ENCODE measurements at regions not wholly inside any gene's neighbourhood (a gene's known extent, or its start where the extent isn't known, plus 50 kb on each side); places are given as distances from the start of the nearest gene placed in this dataset.

DNA sequence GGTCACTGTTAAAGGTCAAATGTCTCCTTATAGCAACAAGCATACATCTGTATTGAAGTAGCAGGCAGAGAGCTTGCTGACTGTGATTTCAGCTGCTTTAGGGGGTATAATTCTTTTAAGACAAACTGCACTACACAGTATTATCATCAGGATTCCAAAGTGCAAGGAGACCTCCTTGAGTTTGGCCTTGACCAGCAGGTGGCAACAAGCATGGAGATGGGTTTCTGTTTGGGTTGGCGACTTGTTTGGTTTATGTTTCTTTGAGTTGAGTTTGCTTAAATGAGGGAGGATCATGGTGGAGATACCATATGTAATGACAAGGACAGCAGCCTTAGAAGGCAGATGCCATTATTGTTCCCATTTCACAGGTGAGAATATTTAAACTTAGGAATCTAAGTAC, 681.0 kb upstream of the ID2 start:
- H3K36me3 ChIP-seq = no peaks in the 10 kb centered on the region
- H3K4me3 ChIP-seq (replicated peaks in 1 of 3) = no peak overlapping the region
- H3K27ac ChIP-seq = no peak overlapping the region
- TF ChIP-seq POLR2A (IDR thresholded peaks at IDR 0.05) = no peak
- TF ChIP-seq, protein P1, sequence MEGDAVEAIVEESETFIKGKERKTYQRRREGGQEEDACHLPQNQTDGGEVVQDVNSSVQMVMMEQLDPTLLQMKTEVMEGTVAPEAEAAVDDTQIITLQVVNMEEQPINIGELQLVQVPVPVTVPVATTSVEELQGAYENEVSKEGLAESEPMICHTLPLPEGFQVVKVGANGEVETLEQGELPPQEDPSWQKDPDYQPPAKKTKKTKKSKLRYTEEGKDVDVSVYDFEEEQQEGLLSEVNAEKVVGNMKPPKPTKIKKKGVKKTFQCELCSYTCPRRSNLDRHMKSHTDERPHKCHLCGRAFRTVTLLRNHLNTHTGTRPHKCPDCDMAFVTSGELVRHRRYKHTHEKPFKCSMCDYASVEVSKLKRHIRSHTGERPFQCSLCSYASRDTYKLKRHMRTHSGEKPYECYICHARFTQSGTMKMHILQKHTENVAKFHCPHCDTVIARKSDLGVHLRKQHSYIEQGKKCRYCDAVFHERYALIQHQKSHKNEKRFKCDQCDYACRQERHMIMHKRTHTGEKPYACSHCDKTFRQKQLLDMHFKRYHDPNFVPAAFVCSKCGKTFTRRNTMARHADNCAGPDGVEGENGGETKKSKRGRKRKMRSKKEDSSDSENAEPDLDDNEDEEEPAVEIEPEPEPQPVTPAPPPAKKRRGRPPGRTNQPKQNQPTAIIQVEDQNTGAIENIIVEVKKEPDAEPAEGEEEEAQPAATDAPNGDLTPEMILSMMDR (IDR thresholded peaks at IDR 0.05) = peak in 1 of 6 experiments; percentile 8
- H3K4me1 ChIP-seq = no peaks in the 10 kb centered on the region
- no peak for DNase-seq
- WGBS, 2 donors = 94 to 100% methylated on average over 1 of the region's 1 CpG
- no peaks in the 10 kb centered on the region for H3K9me3 ChIP-seq
- H3K27me3 ChIP-seq = no peaks in the 10 kb centered on the region
- intact Hi-C loops (cut with DNase I) = no loop called here

DNA sequence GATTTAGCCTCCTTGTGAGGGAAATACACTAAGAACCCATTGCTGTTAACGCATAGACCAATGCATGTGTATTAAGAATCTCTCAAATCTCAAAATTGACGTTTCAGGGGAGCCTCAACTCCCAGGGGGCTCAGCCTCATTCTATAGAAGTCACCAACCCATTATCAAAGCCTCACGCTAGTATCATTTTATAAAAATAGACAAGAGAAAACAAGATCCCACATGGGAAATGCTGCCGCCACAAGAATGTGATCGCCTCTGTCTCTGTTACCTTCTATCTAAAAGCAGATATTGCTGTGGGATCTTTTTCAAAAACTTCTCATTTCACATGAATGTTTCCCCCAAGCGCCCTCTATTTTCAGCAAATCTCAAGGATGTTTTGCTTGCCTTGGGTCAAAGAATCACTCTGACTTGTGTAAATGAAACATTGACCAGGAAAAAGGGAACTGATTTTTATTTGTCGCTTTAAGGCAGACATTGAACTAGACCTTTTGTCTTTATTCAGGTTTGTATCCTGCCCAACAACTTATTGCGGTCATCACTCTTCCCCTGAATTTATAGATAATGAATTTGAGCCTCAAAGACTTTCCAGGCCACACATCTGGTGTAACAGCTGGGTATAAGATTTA, 679.0 kb upstream of the ID2 start:
- no peak for DNase-seq
- Histone ChIP-seq H3K36me3 (no peaks in the 10 kb centered on the region), H3K9me3 (no peaks in the 10 kb centered on the region), H3K4me1 (no peaks in the 10 kb centered on the region), H3K27me3 (no peaks in the 10 kb centered on the region), H3K27ac (peak overlapping the region in 1 of 3 donors; percentile 57), H3K4me3 (replicated peaks in 1 of 3) (no peak overlapping the region)
- WGBS, 2 donors = 87 to 90% methylated on average over 8 of the region's 8 CpGs
- TF ChIP-seq, protein P1 (IDR thresholded peaks at IDR 0.05) = no peak
- no peak for TF ChIP-seq POLR2A (IDR thresholded peaks at IDR 0.05)
- intact Hi-C loops (cut with DNase I) = no loop called here

- WGBS, 2 donors = 83 to 85% methylated on average over 13 of the region's 13 CpGs
- Histone ChIP-seq H3K4me1 (no peaks in the 10 kb centered on the region), H3K27me3 (no peaks in the 10 kb centered on the region), H3K36me3 (no peaks in the 10 kb centered on the region), H3K27ac (peak overlapping the region in 2 of 3 donors; percentile 42 to 57), H3K9me3 (no peaks in the 10 kb centered on the region), H3K4me3 (replicated peaks in 1 of 3) (no peak overlapping the region)
- TF ChIP-seq, protein P1 (IDR thresholded peaks at IDR 0.05) = no peak
- TF ChIP-seq POLR2A (IDR thresholded peaks at IDR 0.05) = no peak
- intact Hi-C loops (cut with DNase I) = no loop called here
- DNase-seq = peak; percentile 8 to 20
These were observed 678.3 kb upstream of the ID2 start for GRCh38 chr2:8003462-8004075.

- Histone ChIP-seq H3K27me3 (no peaks in the 10 kb centered on the region), H3K9me3 (no peaks in the 10 kb centered on the region), H3K4me1 (no peaks in the 10 kb centered on the region), H3K27ac (peak overlapping the region in 2 of 3 donors; percentile 15 to 42), H3K36me3 (no peaks in the 10 kb centered on the region), H3K4me3 (replicated peaks in 1 of 3) (no peak overlapping the region)
- intact Hi-C loops (cut with DNase I) = no loop called here
- TF ChIP-seq POLR2A (IDR thresholded peaks at IDR 0.05) = no peak
- TF ChIP-seq, protein P1 (IDR thresholded peaks at IDR 0.05) = no peak
- DNase-seq = no peak
- WGBS, 2 donors = 55 to 61% methylated on average over 4 of the region's 4 CpGs
These were observed 677.6 kb upstream of the ID2 start for GRCh38 chr2:8004250-8004681.

DNA sequence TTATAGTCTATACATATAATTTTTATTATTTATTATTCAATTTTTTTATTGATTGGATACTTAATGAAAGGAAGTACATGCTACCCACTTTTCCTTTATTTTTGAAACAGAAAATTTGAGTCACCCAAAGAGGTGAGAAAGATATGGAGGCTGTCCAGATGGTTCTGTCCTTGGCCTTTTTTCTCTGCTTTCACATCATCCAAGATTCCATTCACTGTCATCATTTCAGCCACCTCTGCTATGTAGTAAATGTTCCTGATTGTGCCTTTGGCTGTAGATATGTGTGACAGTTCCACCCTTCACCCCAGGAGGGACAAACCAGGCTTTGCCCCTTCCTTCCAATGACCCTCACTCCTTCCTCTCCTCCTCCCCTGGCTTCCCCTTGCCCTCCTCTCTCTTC, 675.7 kb upstream of the ID2 start:
- intact Hi-C loops (cut with DNase I) = no loop called here
- Histone ChIP-seq H3K27ac (no peak overlapping the region), H3K4me1 (no peaks in the 10 kb centered on the region), H3K9me3 (no peaks in the 10 kb centered on the region), H3K27me3 (no peaks in the 10 kb centered on the region), H3K4me3 (replicated peaks in 1 of 3) (no peak overlapping the region), H3K36me3 (no peaks in the 10 kb centered on the region)
- TF ChIP-seq, protein P1 (IDR thresholded peaks at IDR 0.05) = no peak
- no peak for TF ChIP-seq POLR2A (IDR thresholded peaks at IDR 0.05)
- no peak for DNase-seq
